ENCODE measurements at regions not wholly inside any gene's neighbourhood (a gene's known extent, or its start where the extent isn't known, plus 50 kb on each side); places are given as distances from the start of the nearest gene placed in this dataset.

DNA sequence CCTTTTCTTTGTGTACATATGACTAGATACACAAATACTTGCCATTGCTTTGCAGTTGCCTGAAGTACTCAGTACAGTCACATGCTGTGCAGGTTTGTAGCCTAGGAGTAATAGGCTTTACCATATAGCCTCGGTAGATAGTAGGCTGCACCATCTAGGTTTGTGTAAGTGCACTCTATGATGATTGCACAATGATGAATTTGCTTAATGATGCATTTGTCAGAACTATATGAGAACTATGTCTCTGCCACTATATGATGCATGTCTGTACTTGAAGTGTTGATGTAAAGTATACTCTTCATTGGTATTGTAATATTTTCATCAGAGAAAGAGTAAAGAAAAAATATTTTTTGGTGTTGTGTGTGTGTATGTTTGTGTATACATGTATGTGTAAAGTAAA lies 1030.7 kb downstream of the NLGN4Y start:
- ChIA-PET CTCF (no interaction called here), POLR2A (no interaction called here)
- ATAC-seq (no peak), DNase-seq (no peak)
- H3K36me3 ChIP-seq (ENCODE audit: control insufficient read depth in 2 of 3, insufficient read depth in 3 of 3, low read length in 3 of 3), result no peaks in the 10 kb centered on the region
- Mint-ChIP-seq H3K27ac (no peak overlapping the region), H3K4me1 (no peaks in the 10 kb centered on the region), H3K27me3 (no peaks in the 10 kb centered on the region), H3K36me3 (no peaks in the 10 kb centered on the region), H3K4me3 (no peak overlapping the region), H3K9me3 (peaks cover 0 to 3% (median 0%) of the 10 kb centered on the region in 11 donors)
- H3K27me3 ChIP-seq (ENCODE audit: control insufficient read depth in 2 of 2, insufficient read depth in 2 of 2, low read length in 2 of 2), result no peaks in the 10 kb centered on the region
- H3K4me1 ChIP-seq (ENCODE audit: control insufficient read depth in 2 of 2, insufficient read depth in 2 of 2, low read length in 2 of 2), result no peaks in the 10 kb centered on the region
- no peaks in the 10 kb centered on the region for H3K9me3 ChIP-seq (ENCODE audit: control insufficient read depth in 2 of 3, low read length in 3 of 3)
- intact Hi-C loops (cut with micrococcal nuclease), result no loop called here
- H3K27ac ChIP-seq (ENCODE audit: low read depth, low read length), result no peak overlapping the region
- no peak overlapping the region for H3K4me3 ChIP-seq (ENCODE audit: low read length)

DNA sequence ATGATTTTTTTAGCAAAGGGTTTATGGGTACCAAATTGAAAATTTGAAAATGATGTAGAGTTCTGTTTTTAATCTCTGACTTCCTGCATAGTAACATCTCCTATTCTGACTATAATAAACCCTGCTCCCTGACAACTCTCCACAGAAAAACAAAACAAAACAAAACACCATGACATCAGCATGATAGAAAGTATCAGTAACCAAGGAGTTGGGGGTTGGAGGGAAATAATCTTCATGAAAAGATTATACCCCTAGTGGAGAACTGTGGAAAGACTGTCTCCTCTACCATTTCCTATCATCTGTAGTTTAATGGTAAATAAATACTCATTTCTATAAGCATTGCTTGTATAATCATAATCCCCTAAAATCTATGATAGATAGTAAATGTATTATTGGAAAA lies 1034.8 kb downstream of the NLGN4Y start:
- intact Hi-C loops (cut with micrococcal nuclease), result no loop called here
- H3K27me3 Mint-ChIP-seq, result no peaks in the 10 kb centered on the region
- Histone ChIP-seq H3K9me3 (ENCODE audit: control insufficient read depth in 2 of 3, low read length in 3 of 3) (no peaks in the 10 kb centered on the region), H3K27me3 (ENCODE audit: control insufficient read depth in 2 of 2, insufficient read depth in 2 of 2, low read length in 2 of 2) (no peaks in the 10 kb centered on the region), H3K4me3 (ENCODE audit: low read length) (no peak overlapping the region), H3K4me1 (ENCODE audit: control insufficient read depth in 2 of 2, insufficient read depth in 2 of 2, low read length in 2 of 2) (no peaks in the 10 kb centered on the region), H3K27ac (ENCODE audit: low read depth, low read length) (no peak overlapping the region), H3K36me3 (ENCODE audit: control insufficient read depth in 2 of 3, insufficient read depth in 3 of 3, low read length in 3 of 3) (no peaks in the 10 kb centered on the region)
- H3K4me1 Mint-ChIP-seq, result no peaks in the 10 kb centered on the region
- no peak overlapping the region for H3K27ac Mint-ChIP-seq
- ATAC-seq, result no peak
- ChIA-PET CTCF (no interaction called here), POLR2A (no interaction called here)
- no peaks in the 10 kb centered on the region for H3K36me3 Mint-ChIP-seq
- no peak overlapping the region for H3K4me3 Mint-ChIP-seq
- no peak for DNase-seq
- H3K9me3 Mint-ChIP-seq, result no peaks in the 10 kb centered on the region

DNA sequence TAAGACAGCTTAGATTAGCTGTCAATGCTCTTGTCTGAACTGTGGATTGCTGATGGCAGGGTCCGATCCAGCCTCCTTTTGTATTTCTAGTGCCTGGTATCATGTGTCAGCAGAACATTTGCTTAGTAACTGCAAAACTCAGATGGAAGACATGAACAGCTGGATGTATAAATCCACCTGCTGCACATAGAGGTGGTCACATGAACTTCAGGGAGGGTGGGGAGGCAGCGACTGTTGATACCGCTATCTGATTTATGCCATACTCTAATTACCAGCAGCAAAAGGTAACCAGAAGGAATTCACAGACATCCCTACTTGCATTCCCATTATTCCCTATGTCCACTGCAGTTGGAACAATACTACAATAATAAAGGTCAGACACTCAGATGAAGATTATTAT lies 1036.5 kb downstream of the NLGN4Y start:
- Mint-ChIP-seq H3K36me3 (no peaks in the 10 kb centered on the region), H3K27me3 (peaks cover 0 to 3% (median 0%) of the 10 kb centered on the region in 5 donors), H3K9me3 (no peaks in the 10 kb centered on the region), H3K4me3 (no peak overlapping the region), H3K27ac (no peak overlapping the region), H3K4me1 (no peaks in the 10 kb centered on the region)
- Histone ChIP-seq H3K4me1 (ENCODE audit: control insufficient read depth in 2 of 2, insufficient read depth in 2 of 2, low read length in 2 of 2) (no peaks in the 10 kb centered on the region), H3K27ac (ENCODE audit: low read depth, low read length) (no peak overlapping the region), H3K27me3 (ENCODE audit: control insufficient read depth in 2 of 2, insufficient read depth in 2 of 2, low read length in 2 of 2) (no peaks in the 10 kb centered on the region), H3K36me3 (ENCODE audit: control insufficient read depth in 2 of 3, insufficient read depth in 3 of 3, low read length in 3 of 3) (no peaks in the 10 kb centered on the region), H3K9me3 (ENCODE audit: control insufficient read depth in 2 of 3, low read length in 3 of 3) (no peaks in the 10 kb centered on the region), H3K4me3 (ENCODE audit: low read length) (no peak overlapping the region)
- DNase-seq, result no peak
- POLR2A ChIA-PET, result no interaction called here
- intact Hi-C loops (cut with micrococcal nuclease), result no loop called here
- CTCF ChIA-PET, result no interaction called here
- no peak for ATAC-seq

DNA sequence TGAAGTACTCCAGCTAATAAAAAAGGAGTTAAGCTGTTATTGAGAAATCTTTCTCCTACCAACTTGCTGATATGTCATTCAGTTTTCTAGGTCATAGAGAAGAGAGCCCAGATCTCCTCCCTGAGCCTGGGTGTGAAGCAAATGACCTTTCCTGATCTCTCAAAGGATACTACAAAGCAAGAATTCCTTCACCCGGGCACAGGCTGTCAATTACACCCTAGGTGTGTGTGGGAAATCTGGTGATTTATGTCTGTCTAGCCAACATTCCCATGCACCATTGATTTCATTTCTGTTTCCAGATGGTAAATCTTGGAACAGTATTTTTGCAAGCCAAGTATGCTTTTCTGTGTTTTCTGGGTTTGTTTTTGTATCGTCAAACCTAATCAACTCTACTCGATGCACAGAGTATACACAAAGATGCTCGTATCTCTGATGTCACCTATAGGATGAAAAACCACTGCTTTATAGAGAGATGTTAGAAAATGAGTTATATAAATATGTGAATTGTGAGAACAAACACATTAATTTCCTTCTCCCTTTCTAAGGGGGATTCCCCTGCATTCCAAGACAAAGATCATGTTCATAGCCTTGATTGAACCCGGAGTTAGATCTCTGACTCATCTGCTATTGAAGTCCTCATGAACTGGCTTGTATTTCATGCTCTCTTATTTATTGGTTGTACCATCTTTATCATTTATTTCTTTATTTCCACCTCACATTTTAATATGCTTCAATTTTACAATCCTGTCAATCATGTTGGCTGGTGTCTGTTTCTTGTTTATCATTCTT lies 1037.4 kb downstream of the NLGN4Y start:
- H3K27me3 Mint-ChIP-seq, result peaks cover 0 to 3% (median 0%) of the 10 kb centered on the region in 5 donors
- CTCF ChIA-PET, result no interaction called here

DNA sequence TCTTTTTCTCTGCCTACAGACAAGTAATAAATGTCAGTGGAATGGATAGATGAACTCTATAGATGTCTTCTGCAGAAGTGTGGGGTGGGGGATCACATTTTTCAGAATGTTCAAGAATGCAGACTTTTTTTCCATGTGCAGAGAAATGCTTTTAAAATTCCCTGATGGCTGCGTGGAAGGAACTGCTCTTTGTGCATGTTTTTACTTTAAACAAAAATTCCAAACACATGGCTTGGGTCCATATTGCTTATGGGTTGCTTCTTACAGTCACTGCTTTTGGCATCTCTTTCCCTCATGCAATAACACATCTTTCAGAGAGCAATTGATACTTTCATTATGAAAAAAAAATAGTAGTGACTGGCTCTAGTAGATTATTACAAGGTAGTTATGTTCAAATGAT lies 1053.6 kb downstream of the NLGN4Y start:
- Histone ChIP-seq H3K9me3 (ENCODE audit: control insufficient read depth in 2 of 3, low read length in 3 of 3) (no peaks in the 10 kb centered on the region), H3K27ac (ENCODE audit: low read depth, low read length) (no peak overlapping the region), H3K4me3 (ENCODE audit: low read length) (no peak overlapping the region), H3K4me1 (ENCODE audit: control insufficient read depth in 2 of 2, insufficient read depth in 2 of 2, low read length in 2 of 2) (no peaks in the 10 kb centered on the region), H3K27me3 (ENCODE audit: control insufficient read depth in 2 of 2, insufficient read depth in 2 of 2, low read length in 2 of 2) (no peaks in the 10 kb centered on the region), H3K36me3 (ENCODE audit: control insufficient read depth in 2 of 3, insufficient read depth in 3 of 3, low read length in 3 of 3) (no peaks in the 10 kb centered on the region)
- ATAC-seq (no peak), DNase-seq (no peak)
- intact Hi-C loops (cut with micrococcal nuclease), result no loop called here
- H3K9me3 Mint-ChIP-seq, result no peaks in the 10 kb centered on the region
- no peaks in the 10 kb centered on the region for H3K36me3 Mint-ChIP-seq
- ChIA-PET POLR2A (no interaction called here), CTCF (no interaction called here)
- H3K27me3 Mint-ChIP-seq, result no peaks in the 10 kb centered on the region
- H3K4me3 Mint-ChIP-seq, result no peak overlapping the region
- no peaks in the 10 kb centered on the region for H3K4me1 Mint-ChIP-seq
- H3K27ac Mint-ChIP-seq, result no peak overlapping the region

More for the DNA sequence above, 1037.4 kb downstream of the NLGN4Y start:
- no peak overlapping the region for H3K4me3 Mint-ChIP-seq
- H3K4me1 Mint-ChIP-seq, result no peaks in the 10 kb centered on the region
- no peak overlapping the region for H3K27ac Mint-ChIP-seq
- POLR2A ChIA-PET, result no interaction called here
- H3K9me3 ChIP-seq (ENCODE audit: control insufficient read depth in 2 of 3, low read length in 3 of 3), result no peaks in the 10 kb centered on the region
- H3K9me3 Mint-ChIP-seq, result no peaks in the 10 kb centered on the region
- H3K36me3 Mint-ChIP-seq, result no peaks in the 10 kb centered on the region
- intact Hi-C loops (cut with micrococcal nuclease), result no loop called here
- H3K36me3 ChIP-seq (ENCODE audit: control insufficient read depth in 2 of 3, insufficient read depth in 3 of 3, low read length in 3 of 3), result no peaks in the 10 kb centered on the region
- no peak for ATAC-seq
- H3K27ac ChIP-seq (ENCODE audit: low read depth, low read length), result no peak overlapping the region
- no peak for DNase-seq
- H3K4me3 ChIP-seq (ENCODE audit: low read length), result no peak overlapping the region
- no peaks in the 10 kb centered on the region for H3K27me3 ChIP-seq (ENCODE audit: control insufficient read depth in 2 of 2, insufficient read depth in 2 of 2, low read length in 2 of 2)
- H3K4me1 ChIP-seq (ENCODE audit: control insufficient read depth in 2 of 2, insufficient read depth in 2 of 2, low read length in 2 of 2), result no peaks in the 10 kb centered on the region

DNA sequence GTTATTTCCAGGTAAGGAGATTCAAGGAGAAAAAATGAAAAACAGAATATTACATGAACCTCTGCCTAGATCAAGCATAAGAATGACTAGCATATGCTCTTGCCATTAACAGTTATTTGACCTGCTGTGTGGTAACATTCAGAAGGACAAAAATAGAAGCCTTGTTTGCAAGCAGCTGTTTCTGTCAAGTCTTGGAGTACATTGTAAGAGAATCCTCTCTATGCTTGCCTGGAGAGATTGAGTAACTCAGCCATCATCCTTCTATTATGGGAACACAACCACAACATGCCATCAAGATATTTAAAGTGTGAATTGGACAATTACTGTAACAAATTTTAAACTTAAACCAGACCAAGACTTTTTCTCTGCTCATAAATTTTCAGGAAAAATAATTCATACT lies 1054.4 kb downstream of the NLGN4Y start:
- Histone ChIP-seq H3K27ac (ENCODE audit: low read depth, low read length) (no peak overlapping the region), H3K36me3 (ENCODE audit: control insufficient read depth in 2 of 3, insufficient read depth in 3 of 3, low read length in 3 of 3) (no peaks in the 10 kb centered on the region), H3K27me3 (ENCODE audit: control insufficient read depth in 2 of 2, insufficient read depth in 2 of 2, low read length in 2 of 2) (no peaks in the 10 kb centered on the region), H3K4me1 (ENCODE audit: control insufficient read depth in 2 of 2, insufficient read depth in 2 of 2, low read length in 2 of 2) (no peaks in the 10 kb centered on the region), H3K9me3 (ENCODE audit: control insufficient read depth in 2 of 3, low read length in 3 of 3) (no peaks in the 10 kb centered on the region), H3K4me3 (ENCODE audit: low read length) (no peak overlapping the region)
- CTCF ChIA-PET, result no interaction called here
- Mint-ChIP-seq H3K4me3 (no peak overlapping the region), H3K27me3 (no peaks in the 10 kb centered on the region), H3K36me3 (no peaks in the 10 kb centered on the region), H3K4me1 (no peaks in the 10 kb centered on the region), H3K9me3 (no peaks in the 10 kb centered on the region), H3K27ac (no peak overlapping the region)
- POLR2A ChIA-PET, result no interaction called here
- no peak for ATAC-seq
- intact Hi-C loops (cut with micrococcal nuclease), result no loop called here
- DNase-seq, result no peak

DNA sequence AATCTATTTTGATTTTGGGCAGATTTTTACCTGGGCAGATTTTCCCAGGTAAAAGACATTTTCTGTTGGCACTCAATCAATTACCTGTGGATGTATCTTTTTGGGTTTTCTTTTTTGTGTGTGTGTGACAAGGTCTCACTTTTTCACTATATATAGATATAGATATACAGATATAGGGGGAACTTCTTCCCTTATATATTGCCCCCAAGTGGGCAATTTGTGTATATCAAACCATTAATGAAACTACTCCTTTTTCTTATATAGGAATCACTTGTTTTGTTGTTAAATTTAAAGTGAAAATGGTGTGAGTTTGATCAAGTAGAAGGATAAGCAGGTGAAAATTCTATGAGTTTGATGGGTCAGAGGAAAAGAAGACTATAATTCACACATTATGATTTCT lies 1054.9 kb downstream of the NLGN4Y start:
- ATAC-seq, result no peak
- H3K4me3 Mint-ChIP-seq, result no peak overlapping the region
- H3K36me3 Mint-ChIP-seq, result no peaks in the 10 kb centered on the region

More for the DNA sequence above, 1054.9 kb downstream of the NLGN4Y start:
- no peak overlapping the region for H3K27ac ChIP-seq (ENCODE audit: low read depth, low read length)
- H3K27me3 Mint-ChIP-seq, result no peaks in the 10 kb centered on the region
- intact Hi-C loops (cut with micrococcal nuclease), result no loop called here
- H3K4me1 ChIP-seq (ENCODE audit: control insufficient read depth in 2 of 2, insufficient read depth in 2 of 2, low read length in 2 of 2), result no peaks in the 10 kb centered on the region
- H3K9me3 Mint-ChIP-seq, result no peaks in the 10 kb centered on the region
- no peaks in the 10 kb centered on the region for H3K36me3 ChIP-seq (ENCODE audit: control insufficient read depth in 2 of 3, insufficient read depth in 3 of 3, low read length in 3 of 3)
- ChIA-PET CTCF (no interaction called here), POLR2A (no interaction called here)
- no peaks in the 10 kb centered on the region for H3K9me3 ChIP-seq (ENCODE audit: control insufficient read depth in 2 of 3, low read length in 3 of 3)
- no peaks in the 10 kb centered on the region for H3K4me1 Mint-ChIP-seq
- no peak overlapping the region for H3K27ac Mint-ChIP-seq
- DNase-seq, result no peak
- H3K27me3 ChIP-seq (ENCODE audit: control insufficient read depth in 2 of 2, insufficient read depth in 2 of 2, low read length in 2 of 2), result no peaks in the 10 kb centered on the region
- no peak overlapping the region for H3K4me3 ChIP-seq (ENCODE audit: low read length)
